Limb (tissue), 2 donors: ENCODE measurements at regions not wholly inside any gene's neighbourhood (a gene's known extent, or its start where the extent isn't known, plus 50 kb on each side); places are given as distances from the start of the nearest gene placed in this dataset.

Source experiments
- DNase-seq, 2 donors: peaks; one replicate each; pipeline ENCODE4 v3.0.0-alpha.2; 2016; ENCODE audit errors: extremely low spot score in 2 of 2

DNA sequence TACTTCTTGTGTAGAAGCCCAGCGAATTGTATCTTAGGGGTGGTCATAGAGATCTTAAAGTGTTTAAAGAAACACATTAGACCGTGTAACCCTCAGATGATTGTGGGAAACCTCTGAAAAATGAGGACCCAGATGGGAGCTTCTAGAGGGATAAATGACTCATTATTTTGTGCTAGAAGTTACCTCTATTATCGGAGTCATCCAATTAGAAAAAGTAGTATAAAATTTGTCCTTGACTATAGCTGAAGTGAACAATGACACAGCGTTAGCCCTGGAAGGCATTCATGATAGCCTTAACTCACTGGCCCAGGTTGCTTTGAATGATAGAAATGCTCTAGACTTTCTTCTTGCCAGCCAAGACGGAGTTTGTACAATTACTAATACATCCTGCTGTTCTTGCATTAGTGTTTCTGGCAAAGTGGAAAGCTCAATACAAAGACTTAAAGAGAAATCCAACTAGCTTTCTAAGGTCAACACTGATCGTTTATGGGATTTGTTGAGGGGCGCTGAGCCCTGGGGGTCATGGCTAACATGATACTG lies 178.9 kb upstream of the VEGFC start:
- DNase-seq = no peak

DNA sequence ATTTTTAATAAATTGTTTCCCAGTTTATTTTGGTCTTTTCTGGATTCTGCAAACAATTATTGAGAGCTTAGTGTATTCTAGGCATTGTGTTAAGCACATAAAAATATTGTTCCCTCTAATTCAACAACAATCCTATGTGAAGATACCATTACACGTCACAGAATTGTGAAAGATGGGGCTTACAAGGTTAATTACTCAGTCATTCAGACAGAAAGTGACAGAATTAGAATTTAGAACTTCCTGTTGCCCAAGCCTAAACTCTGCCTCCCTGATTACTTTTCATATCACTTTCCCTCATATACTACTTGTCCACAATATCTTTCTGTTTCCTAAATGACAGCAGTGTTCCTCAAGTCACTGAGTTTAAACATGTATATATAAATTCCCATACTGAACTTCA lies 186.7 kb upstream of the VEGFC start:
- DNase-seq = no peak

DNA sequence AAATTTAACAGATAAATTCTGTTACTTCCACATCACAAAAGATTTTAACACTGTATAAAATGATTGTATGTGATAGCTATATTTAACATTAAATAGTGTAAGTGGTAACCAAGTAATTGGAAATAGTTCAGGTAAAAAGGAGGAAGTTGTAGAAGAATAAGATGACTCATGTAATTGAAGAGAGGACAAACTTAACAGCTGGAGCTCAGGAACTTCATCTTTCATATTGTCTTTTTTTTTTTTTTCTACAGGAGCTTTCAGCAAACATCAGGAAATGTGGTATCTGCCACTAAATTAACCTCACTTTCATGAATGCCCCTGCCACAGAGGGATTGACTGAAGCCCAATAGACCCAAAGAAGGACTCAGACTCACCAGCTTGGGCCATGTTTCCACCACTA lies 188.4 kb upstream of the VEGFC start:
- DNase-seq = no peak

DNA sequence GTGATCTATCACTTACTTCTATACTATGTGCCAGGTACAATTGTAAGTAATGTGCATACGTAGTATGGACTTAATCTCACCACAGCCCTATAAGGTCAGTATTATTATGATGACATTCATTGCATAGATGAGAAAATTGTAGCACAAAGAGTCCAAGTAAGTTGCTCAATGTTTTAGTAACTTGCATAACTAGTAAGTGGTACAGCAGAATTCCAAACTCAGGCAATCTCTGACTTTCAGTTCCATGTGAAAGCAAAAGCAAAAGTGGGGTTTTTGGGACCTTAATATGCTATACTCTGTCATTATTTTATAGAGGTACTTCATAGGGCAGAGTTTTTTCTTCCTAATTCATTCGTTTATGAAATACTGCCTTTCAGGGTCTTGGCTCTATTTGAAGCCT lies 188.8 kb upstream of the VEGFC start:
- DNase-seq = no peak

DNA sequence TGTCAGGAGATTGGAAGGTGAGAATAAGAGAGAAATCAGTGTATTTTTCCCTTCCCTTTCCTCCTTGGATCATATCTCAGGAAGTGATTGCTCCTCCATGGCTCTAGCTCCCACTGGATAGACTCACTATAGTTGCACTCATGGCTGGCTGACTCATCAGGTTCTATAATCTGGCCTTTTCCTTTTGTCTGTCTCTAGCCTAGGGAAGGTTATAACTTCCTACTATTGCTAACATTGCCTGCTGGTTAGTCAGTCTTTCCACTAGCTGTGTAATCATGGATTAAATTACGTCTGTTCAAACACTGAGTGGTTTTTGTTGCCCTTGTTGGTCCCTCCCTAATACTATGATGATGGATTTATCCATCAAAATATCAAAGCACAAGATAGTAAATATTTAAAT lies 195.5 kb upstream of the VEGFC start:
- DNase-seq = no peak

DNA sequence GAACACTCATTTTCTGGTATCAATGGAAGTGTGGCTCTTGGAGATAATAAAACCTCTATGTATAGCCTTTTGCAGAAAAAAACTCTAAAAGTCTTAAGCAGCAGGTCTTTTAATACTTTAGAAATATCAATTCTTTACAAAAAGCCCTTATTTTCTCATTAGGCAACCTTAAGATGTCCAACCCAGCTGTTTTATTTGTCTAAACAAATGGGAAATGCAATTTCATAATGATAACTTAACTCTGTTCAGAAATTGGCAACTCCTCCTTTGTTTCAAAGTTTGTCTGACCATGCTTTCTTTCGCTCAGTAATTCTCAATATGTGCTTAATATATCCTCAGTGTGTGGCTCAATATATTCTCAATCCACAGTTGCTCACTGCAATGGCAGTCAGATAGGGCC lies 196.5 kb upstream of the VEGFC start:
- DNase-seq = no peak

DNA sequence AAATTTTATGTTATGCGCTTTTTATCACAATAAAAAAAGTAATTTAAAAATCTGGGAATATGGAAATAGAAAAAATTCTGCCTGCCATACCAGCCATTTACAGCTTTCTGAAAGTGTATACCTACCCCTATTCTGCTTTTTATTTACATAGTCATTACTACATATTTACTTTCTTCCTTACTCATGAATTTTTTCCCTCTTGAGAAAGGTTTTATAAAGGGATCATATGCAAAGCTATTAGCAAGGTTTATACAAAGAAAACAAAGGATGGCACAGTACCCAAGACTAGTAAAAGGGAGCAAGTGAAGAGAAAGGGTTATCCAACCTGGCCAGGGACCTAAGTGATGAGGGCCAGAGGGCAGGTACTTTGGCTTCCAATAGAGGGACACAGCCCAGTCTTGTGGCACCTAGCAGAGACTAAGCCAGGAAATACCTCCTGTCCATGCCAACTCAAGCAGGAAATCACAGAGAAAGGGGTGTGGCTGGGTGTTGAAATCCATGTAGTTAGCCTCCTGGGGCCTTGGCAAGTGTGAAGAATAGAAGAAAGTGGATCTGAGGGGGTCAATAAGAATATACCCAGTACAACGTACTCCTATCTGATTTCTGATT lies 207.3 kb upstream of the VEGFC start:
- DNase-seq = no peak

DNA sequence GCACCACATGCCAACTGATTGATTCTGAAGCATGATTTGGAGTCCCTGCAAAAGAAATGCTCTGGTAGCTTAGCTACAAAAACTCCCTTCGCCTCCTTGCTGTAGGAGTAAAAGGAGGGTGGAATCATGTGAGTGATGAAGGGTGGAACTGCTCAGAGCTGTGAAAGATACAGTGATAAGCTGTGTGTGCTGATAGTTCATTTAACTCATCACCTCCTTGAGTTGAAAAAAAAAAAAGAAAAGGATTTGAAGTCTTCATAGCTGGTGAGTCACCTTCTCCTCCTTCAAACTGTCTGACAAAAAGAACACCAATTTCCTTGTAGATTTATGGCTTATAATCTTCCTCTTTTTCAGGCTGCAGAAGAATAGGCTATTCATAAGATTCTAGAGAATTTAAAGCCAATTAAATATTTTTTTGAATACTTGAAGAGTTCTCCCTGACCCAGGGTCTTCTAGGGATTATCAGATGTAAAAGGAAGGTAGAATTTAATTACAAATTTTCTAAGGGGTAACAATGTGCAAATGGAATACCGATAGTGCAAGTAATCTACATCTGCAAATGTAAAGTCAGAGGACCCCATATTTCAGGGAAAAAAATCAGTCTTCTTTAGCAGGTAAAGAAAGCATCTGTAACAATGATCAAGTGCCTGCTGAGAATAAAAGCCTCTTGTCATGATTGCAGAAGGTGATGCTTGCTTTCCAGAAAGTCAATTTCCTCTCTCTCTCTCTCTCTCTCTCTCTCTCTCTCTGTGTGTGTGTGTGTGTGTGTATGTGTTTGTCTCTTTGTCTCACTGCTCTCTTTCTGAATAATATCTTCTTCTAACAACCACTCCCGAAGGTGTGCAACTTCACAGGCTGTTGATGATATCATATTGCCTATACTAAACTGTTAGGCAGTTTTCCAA lies 208.8 kb upstream of the VEGFC start:
- no peak for DNase-seq

DNA sequence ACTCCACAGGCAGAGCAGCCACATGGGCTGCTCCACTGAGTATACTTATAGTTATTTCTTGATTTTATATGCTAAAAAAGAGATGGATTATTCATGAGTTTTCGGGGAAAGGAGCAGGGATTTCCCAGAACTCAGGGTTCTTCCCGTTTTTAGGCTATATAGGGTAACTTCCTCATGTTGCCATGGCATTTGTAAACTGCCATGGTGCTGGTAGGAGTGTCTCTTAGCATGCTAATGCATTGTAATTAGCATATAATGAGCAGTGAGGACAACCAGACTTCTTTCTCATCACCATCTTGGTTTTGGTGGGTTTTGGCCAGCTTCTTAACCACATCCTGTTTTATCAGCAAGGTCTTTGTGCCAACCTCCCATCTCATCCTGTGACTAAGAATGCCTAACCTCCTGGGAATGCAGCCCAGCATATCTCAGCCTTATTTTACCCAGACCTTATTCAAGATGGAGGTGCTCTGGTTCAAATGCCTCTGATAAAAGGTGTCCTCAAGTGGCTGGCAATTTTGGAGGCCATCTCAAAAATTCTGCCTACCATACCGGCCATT lies 213.0 kb upstream of the VEGFC start:
- no peak for DNase-seq

DNA sequence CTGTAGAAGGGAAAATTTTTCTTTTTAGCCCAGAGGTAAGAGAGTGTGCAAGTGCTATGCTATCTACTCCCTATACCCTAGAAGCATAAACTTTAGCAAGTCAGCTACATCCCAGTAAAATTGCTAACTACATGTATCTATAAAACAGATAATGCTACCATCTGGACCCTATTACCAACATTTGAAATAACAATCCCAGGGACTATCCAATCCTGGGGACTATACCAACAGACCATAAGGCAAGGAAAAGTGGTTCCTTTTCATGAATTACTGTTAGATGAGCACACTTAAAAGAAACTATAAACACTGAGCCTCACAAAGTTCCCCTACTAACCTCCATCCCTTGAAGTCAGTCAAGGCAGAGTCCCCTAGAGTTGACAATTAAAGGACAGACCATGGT lies 213.6 kb upstream of the VEGFC start:
- no peak for DNase-seq

DNA sequence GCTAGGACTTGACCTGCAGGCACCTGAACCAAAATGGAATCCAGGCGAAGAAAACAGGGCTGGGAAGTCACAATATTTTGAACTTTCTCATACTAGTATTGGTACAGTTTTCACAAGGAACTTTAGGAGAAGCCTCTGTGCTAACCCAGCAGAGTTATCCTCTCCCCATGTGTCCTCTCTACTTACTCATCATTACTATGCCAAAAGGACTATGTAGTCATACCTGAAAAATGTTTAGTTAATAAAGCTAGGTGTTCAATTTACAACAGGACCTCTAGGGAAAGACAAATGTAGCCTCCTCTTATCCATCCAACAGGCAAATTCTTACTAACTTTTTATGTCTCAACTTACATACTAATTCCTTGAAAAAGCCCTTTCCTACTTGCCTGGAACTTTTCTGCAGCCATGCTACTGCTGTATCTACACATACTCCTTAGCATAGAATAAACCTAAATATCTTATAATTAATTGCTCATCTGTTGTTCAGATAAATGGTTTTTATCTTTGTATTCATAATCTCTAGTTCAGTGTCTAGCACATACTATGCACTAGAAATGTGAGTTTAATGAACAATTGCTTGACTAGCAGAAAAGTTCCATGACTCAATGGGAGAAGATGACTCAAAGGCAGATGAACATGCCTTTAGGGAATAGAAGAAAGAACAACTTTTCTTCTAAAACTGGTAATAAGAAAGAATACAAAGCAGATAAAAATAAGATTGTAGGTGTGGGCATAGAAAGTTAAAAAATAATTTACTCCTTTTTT lies 215.5 kb upstream of the VEGFC start:
- no peak for DNase-seq

DNA sequence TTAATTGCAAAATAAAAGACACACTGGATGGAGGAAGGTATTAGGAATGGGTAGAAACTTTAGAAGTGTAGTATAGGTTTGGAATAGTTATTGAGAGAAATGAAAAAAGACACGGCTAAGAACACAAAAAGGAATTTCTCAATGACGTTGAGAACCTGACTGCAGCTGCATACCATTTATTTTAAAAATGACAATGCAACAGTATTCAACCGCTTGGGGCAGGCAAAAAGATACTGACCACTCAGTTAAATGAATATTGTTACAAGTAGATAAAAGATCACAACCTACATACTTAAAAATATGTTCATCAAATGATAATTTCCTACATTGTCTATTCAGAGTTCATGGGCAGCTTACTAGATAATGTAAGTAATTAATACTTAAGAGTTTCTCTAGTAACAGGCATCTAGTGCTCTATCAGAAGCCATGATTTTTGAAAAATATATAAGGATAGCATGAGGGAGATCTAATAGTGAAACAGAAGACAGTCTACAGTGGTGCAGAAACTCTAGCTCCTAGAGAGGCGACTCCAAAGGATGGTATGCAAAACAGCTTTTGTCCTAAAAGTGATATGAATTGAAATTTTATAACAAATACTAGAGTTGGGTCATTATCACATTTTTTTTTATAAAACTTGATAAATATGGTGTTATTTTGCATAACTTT lies 216.2 kb upstream of the VEGFC start:
- DNase-seq = no peak

DNA sequence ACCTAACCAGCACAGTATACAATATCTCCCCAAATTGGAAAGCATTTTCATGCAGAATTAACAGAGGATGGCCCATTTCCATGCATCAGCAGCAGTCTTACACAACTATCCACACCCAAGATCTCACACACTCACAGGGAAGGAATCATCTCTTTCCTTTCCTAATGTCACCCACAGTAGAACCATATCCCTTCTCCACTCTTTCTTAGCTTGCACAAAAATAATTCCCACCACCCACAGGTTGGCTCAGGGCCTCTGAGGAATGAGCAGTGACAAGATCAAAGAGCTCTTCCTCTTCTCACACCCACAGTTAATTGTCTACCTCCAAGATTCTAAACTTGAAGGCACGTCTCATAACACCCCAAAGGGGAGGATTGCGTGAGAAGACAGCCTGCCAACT lies 217.7 kb upstream of the VEGFC start:
- no peak for DNase-seq

DNA sequence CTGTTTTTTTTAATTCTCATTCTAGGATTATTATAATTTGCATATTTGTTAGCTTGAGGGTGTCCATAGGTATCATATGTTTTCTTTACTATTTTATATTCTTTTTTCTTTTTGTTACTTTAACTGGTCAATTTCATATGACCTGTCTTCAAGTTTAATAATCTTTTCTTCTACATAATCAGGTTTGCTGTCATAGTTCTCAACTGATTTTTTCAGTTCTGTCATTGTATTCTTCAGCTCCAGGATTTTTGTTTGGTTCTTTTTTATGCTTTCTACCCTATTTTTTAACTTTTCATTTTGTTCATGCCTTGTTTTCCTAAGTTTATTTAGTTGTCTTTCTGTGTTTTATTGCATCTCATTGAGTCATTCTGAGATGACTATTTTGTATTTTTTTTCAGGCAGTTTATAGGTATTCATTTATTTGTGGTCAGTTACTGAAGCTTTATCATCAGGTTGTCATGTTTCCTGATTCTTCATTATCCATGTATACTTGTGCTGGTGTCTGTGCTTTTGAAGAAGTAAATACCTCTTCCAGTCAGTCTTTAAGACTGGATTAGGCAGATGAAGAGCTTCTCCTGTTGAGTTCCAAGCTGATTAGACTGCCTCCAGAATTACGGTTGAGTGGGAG lies 220.3 kb upstream of the VEGFC start:
- no peak for DNase-seq

DNA sequence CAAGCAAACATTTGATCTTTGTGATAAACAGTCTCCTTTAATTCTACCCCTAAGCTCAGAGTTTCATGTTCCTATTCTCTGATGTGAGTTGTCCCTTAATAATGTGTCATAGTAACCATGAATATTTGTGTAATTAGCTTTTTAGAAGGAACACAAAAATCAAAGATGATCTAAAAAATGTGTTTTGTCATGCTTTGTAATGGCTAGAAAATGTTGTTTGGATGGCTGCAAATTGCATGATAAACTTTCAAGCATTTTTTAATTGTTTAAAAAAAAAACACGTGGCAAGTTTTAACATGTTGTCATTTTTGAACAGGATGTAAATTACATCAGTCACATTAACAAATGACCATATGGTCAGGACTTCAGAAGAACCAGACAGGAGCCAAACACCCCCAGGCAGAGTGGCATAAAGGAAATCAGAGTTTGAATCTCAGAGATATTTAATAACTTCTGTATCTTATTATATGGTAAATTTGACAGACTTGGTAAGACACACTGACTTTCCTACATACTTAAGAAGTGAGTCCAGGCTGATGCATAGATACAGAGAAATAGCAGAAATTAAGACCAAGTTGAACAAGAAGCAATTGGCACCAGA lies 223.9 kb upstream of the VEGFC start:
- DNase-seq = no peak

DNA sequence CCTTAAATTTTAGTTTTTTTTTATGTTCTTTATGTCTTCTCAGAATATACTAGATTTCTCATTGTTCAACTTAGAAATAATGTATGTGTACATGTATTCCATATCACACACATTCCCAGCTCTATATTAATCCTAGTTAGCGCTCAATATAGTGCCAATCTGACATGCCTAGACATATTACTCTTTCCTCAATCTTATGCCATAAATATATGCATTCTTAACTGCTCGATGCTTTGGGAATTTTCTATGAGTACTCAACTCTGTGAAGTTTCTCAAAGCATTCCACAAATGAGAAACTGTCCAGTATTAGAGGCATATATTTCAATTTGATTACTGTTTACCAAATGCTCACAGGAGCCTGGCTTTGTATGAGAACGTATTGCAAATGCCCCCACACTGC lies 231.2 kb upstream of the VEGFC start:
- DNase-seq = no peak

DNA sequence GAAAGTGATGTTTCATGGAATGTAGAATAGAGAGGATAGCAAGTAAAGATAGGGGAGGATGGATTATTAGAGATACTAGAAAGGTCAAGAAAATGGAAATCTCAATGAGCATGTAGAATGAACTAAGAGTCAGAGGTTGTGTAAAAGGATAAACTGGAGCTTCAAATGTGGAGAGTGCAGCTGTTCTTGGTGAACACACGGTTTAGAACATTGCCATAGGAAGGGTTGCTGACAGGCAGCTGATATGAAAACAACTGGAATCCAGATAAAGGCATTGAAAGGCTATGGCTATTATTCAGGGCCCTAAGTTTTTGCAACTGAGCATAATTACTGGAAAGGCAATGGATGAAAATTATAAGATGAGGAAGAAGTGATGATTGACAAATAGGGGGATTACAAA lies 239.6 kb upstream of the VEGFC start:
- no peak for DNase-seq

DNA sequence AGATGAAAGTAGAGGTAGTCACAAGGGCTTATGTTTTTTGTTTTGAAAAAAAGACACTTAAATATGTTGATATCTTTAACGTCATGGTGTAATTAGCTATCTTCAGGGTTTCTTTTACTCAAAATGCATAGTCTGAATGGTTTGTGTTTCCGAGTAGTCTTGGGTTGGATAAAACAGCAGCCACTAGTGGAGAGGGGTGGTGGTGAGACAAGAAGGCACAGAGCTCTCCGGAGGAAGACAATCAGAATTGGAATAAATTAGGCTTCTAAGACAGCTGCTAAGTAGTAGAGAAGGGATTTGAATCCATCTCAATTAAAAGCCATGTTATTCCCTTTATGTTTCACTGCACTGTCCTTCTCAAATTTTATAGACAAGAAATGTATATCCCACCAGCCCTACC lies 240.4 kb upstream of the VEGFC start:
- no peak for DNase-seq

DNA sequence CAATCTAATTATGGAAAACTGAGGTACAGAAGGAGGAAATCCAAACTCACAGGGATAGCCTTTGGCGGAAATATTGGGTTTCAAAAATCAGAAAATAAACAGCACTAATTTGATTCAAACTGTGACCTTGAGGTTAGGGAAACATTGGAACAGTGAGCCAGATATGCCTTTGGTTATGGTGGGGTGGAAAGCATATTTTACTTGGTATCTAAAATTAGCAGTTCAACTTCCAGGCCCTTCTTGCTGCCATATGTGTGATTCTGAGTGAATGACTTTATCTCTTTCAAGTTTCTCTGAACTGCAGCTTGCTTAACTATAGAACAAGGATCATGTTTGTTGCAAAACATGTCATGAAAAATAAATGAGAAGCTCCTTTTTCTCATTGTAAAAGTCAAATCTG lies 240.9 kb upstream of the VEGFC start:
- no peak for DNase-seq

DNA sequence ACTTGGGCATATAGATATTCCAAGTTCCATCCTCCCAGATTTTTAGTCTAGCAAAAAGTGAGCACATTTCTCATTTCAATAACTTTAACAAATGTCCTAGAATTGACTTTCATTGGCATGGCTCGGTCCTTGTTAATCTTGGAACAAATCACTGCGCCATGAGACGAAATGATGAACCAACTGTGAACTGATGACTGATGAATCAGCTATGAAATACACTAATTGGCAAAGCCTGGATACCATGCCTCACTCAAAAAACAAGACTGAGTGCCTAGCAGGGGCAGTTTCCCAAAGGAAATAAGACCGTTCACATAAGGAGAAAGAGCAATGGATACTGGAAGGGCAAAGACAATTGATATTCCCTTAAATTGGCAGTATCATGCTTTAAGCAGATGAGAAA lies 248.6 kb upstream of the VEGFC start:
- no peak for DNase-seq
